ENCODE measurements at regions not wholly inside any gene's neighbourhood (a gene's known extent, or its start where the extent isn't known, plus 50 kb on each side); places are given as distances from the start of the nearest gene placed in this dataset.

GRCh38 chr4:133465022-133465421 is 315.9 kb downstream of the PCDH10 start:
- no peak for TF ChIP-seq CTCF (IDR thresholded peaks at IDR 0.05)
- TF ChIP-seq POLR2A (IDR thresholded peaks at IDR 0.05): no peak
- no peak for TF ChIP-seq EP300 (IDR thresholded peaks at IDR 0.05)
